K562 (cell line): ENCODE measurements at regions not wholly inside any gene's neighbourhood (a gene's known extent, or its start where the extent isn't known, plus 50 kb on each side); places are given as distances from the start of the nearest gene placed in this dataset.

Experiments
- BMI1 ChIP-seq: fragments of 150-350 bp; IDR thresholded peaks from 2 replicates; pipeline ENCODE4 v1.6.1; 2014; ENCODE audit warnings: low read length
- SRSF1 ChIP-seq: fragments of 200-400 bp; formaldehyde crosslinking; IDR thresholded peaks from 2 replicates; pipeline ENCODE4 v1.6.1; 2017; ENCODE audit warnings: mild to moderate bottlenecking, low read depth, low read length, moderate library complexity
- YBX1 ChIP-seq: fragments of 450-650 bp; IDR thresholded peaks from 2 replicates; pipeline ENCODE4 v1.7.1; 2016; ENCODE audit warnings: mild to moderate bottlenecking
- ZNF175 ChIP-seq: fragments of 200-800 bp; sonication (Bioruptor generic); IDR thresholded peaks from 2 replicates; pipeline ENCODE4 v1.6.1; 2016; ENCODE audit warnings: low read depth, mild to moderate bottlenecking, missing genetic modification characterization, missing compliant biosample characterization
- ZNF184 ChIP-seq: sonication (generic); formaldehyde crosslinking; IDR thresholded peaks from 2 replicates; pipeline ENCODE4 v1.5.0; 2020; ENCODE audit warnings: missing genetic modification reagents
- ZNF354B ChIP-seq: fragments of 250-450 bp; sonication (Bioruptor Pico); IDR thresholded peaks from 2 replicates; pipeline ENCODE4 v1.4.0; 2020
- ZNF707 ChIP-seq: fragments of 250-450 bp; sonication (Bioruptor Pico); conservative IDR thresholded peaks from 2 replicates; pipeline ENCODE4 v1.8.0; 2022; ENCODE audit warnings: inconsistent platforms, mild to moderate bottlenecking, moderate library complexity
- TF ChIP-seq, protein P1 (sequence below): sonication (generic); formaldehyde crosslinking; IDR thresholded peaks from 2 replicates; pipeline ENCODE4 v1.8.0; 2023; ENCODE audit warnings: missing genetic modification reagents, mild to moderate bottlenecking, borderline replicate concordance
- TF ChIP-seq, protein P2 (sequence below): fragments of 150-350 bp; conservative IDR thresholded peaks from 2 replicates; pipeline ENCODE4 v1.6.1; 2014; ENCODE audit warnings: low read length
- TF ChIP-seq, protein P3 (sequence below), 3 experiments: IDR thresholded peaks in 2 of 3; conservative IDR thresholded peaks in 1 of 3; 2 replicates each; pipeline ENCODE4 v1.5.1; 2011 to 2012; ENCODE audit warnings: low read length in 3 of 3, mild to moderate bottlenecking in 3 of 3, control low read depth in 2 of 3, improper control_type of control experiment in 1 of 3, inconsistent platforms in 1 of 3, low read depth in 1 of 3, mixed read lengths in 1 of 3, moderate library complexity in 1 of 3; ENCODE audit not compliant: insufficient read depth in 2 of 3
- TF ChIP-seq, protein P4 (sequence below): IDR thresholded peaks from 2 replicates; pipeline ENCODE4 v1.6.1; 2011; ENCODE audit warnings: borderline replicate concordance, low read depth, mild to moderate bottlenecking, moderate library complexity, low read length; ENCODE audit not compliant: insufficient read depth, poor library complexity, severe bottlenecking
- TF ChIP-seq, protein P5 (sequence below): fragments of 250-450 bp; sonication (Bioruptor Pico); IDR thresholded peaks from 2 replicates; pipeline ENCODE4 v1.5.0; 2021; ENCODE audit warnings: mild to moderate bottlenecking, borderline replicate concordance
- TF ChIP-seq, protein P6 (sequence below), 2 experiments: fragments of 200-800 bp in 1 of 2; sonication (Bioruptor generic) in 1 of 2; sonication (generic) in 1 of 2; formaldehyde crosslinking in 1 of 2; IDR thresholded peaks in 1 of 2; conservative IDR thresholded peaks in 1 of 2; 2 replicates each; pipeline versions ENCODE4 v1.5.0 to v1.6.1; 2016 to 2020; ENCODE audit warnings: missing compliant biosample characterization in 1 of 2, missing genetic modification characterization in 1 of 2, missing genetic modification reagents in 1 of 2

DNA sequence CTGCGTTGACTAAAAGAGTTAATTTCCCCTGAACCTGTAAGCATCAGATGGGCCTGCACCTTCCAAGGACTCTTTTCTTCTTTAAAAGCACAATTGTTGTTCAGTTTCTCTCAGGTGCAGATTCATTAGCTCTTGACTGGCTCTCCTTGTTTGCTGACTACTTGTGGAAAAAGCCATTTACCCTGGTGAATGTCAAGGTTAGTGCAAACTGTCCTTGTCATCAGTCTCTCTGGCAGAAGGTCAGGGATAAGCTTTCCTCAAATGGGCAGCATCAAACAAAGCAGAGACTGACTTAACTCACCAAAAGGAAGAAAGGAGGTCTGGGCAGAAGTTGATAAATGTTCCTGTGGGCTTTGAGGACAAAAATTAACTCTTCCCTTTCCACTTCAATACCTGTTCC lies 922.7 kb downstream of the BCL11A start:
- TF ChIP-seq, protein P1, sequence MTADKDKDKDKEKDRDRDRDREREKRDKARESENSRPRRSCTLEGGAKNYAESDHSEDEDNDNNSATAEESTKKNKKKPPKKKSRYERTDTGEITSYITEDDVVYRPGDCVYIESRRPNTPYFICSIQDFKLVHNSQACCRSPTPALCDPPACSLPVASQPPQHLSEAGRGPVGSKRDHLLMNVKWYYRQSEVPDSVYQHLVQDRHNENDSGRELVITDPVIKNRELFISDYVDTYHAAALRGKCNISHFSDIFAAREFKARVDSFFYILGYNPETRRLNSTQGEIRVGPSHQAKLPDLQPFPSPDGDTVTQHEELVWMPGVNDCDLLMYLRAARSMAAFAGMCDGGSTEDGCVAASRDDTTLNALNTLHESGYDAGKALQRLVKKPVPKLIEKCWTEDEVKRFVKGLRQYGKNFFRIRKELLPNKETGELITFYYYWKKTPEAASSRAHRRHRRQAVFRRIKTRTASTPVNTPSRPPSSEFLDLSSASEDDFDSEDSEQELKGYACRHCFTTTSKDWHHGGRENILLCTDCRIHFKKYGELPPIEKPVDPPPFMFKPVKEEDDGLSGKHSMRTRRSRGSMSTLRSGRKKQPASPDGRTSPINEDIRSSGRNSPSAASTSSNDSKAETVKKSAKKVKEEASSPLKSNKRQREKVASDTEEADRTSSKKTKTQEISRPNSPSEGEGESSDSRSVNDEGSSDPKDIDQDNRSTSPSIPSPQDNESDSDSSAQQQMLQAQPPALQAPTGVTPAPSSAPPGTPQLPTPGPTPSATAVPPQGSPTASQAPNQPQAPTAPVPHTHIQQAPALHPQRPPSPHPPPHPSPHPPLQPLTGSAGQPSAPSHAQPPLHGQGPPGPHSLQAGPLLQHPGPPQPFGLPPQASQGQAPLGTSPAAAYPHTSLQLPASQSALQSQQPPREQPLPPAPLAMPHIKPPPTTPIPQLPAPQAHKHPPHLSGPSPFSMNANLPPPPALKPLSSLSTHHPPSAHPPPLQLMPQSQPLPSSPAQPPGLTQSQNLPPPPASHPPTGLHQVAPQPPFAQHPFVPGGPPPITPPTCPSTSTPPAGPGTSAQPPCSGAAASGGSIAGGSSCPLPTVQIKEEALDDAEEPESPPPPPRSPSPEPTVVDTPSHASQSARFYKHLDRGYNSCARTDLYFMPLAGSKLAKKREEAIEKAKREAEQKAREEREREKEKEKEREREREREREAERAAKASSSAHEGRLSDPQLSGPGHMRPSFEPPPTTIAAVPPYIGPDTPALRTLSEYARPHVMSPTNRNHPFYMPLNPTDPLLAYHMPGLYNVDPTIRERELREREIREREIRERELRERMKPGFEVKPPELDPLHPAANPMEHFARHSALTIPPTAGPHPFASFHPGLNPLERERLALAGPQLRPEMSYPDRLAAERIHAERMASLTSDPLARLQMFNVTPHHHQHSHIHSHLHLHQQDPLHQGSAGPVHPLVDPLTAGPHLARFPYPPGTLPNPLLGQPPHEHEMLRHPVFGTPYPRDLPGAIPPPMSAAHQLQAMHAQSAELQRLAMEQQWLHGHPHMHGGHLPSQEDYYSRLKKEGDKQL (CRISPR knock-in tag) = no peak
- TF ChIP-seq, protein P2, sequence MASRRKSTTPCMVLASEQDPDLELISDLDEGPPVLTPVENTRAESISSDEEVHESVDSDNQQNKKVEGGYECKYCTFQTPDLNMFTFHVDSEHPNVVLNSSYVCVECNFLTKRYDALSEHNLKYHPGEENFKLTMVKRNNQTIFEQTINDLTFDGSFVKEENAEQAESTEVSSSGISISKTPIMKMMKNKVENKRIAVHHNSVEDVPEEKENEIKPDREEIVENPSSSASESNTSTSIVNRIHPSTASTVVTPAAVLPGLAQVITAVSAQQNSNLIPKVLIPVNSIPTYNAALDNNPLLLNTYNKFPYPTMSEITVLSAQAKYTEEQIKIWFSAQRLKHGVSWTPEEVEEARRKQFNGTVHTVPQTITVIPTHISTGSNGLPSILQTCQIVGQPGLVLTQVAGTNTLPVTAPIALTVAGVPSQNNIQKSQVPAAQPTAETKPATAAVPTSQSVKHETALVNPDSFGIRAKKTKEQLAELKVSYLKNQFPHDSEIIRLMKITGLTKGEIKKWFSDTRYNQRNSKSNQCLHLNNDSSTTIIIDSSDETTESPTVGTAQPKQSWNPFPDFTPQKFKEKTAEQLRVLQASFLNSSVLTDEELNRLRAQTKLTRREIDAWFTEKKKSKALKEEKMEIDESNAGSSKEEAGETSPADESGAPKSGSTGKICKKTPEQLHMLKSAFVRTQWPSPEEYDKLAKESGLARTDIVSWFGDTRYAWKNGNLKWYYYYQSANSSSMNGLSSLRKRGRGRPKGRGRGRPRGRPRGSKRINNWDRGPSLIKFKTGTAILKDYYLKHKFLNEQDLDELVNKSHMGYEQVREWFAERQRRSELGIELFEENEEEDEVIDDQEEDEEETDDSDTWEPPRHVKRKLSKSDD = no peak
- TF ChIP-seq ZNF184 (CRISPR knock-in tag) = no peak
- TF ChIP-seq SRSF1 = no peak
- TF ChIP-seq BMI1 = no peak
- TF ChIP-seq ZNF707 (CRISPR knock-in tag) = no peak
- TF ChIP-seq YBX1 = no peak
- TF ChIP-seq, protein P3, sequence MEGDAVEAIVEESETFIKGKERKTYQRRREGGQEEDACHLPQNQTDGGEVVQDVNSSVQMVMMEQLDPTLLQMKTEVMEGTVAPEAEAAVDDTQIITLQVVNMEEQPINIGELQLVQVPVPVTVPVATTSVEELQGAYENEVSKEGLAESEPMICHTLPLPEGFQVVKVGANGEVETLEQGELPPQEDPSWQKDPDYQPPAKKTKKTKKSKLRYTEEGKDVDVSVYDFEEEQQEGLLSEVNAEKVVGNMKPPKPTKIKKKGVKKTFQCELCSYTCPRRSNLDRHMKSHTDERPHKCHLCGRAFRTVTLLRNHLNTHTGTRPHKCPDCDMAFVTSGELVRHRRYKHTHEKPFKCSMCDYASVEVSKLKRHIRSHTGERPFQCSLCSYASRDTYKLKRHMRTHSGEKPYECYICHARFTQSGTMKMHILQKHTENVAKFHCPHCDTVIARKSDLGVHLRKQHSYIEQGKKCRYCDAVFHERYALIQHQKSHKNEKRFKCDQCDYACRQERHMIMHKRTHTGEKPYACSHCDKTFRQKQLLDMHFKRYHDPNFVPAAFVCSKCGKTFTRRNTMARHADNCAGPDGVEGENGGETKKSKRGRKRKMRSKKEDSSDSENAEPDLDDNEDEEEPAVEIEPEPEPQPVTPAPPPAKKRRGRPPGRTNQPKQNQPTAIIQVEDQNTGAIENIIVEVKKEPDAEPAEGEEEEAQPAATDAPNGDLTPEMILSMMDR (IDR thresholded peaks at IDR 0.05 in 2 of 3, conservative IDR thresholded peaks at IDR 0.05 in 1 of 3; ENCODE audit: insufficient read depth in 2 of 3, low read depth in 1 of 3, low read length in 3 of 3) = no peak
- TF ChIP-seq, protein P4, sequence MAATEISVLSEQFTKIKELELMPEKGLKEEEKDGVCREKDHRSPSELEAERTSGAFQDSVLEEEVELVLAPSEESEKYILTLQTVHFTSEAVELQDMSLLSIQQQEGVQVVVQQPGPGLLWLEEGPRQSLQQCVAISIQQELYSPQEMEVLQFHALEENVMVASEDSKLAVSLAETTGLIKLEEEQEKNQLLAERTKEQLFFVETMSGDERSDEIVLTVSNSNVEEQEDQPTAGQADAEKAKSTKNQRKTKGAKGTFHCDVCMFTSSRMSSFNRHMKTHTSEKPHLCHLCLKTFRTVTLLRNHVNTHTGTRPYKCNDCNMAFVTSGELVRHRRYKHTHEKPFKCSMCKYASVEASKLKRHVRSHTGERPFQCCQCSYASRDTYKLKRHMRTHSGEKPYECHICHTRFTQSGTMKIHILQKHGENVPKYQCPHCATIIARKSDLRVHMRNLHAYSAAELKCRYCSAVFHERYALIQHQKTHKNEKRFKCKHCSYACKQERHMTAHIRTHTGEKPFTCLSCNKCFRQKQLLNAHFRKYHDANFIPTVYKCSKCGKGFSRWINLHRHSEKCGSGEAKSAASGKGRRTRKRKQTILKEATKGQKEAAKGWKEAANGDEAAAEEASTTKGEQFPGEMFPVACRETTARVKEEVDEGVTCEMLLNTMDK = no peak
- no peak for TF ChIP-seq ZNF354B
- TF ChIP-seq, protein P5, sequence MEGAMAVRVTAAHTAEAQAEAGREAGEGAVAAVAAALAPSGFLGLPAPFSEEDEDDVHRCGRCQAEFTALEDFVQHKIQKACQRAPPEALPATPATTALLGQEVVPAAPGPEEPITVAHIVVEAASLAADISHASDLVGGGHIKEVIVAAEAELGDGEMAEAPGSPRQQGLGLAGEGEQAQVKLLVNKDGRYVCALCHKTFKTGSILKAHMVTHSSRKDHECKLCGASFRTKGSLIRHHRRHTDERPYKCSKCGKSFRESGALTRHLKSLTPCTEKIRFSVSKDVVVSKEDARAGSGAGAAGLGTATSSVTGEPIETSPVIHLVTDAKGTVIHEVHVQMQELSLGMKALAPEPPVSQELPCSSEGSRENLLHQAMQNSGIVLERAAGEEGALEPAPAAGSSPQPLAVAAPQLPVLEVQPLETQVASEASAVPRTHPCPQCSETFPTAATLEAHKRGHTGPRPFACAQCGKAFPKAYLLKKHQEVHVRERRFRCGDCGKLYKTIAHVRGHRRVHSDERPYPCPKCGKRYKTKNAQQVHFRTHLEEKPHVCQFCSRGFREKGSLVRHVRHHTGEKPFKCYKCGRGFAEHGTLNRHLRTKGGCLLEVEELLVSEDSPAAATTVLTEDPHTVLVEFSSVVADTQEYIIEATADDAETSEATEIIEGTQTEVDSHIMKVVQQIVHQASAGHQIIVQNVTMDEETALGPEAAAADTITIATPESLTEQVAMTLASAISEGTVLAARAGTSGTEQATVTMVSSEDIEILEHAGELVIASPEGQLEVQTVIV (CRISPR knock-in tag) = no peak
- no peak for TF ChIP-seq ZNF175 (CRISPR knock-in tag)
- TF ChIP-seq, protein P6, sequence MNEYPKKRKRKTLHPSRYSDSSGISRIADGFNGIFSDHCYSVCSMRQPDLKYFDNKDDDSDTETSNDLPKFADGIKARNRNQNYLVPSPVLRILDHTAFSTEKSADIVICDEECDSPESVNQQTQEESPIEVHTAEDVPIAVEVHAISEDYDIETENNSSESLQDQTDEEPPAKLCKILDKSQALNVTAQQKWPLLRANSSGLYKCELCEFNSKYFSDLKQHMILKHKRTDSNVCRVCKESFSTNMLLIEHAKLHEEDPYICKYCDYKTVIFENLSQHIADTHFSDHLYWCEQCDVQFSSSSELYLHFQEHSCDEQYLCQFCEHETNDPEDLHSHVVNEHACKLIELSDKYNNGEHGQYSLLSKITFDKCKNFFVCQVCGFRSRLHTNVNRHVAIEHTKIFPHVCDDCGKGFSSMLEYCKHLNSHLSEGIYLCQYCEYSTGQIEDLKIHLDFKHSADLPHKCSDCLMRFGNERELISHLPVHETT (CRISPR knock-in tag; conservative IDR thresholded peaks at IDR 0.05 in 1 of 2, IDR thresholded peaks at IDR 0.05 in 1 of 2) = no peak
